Colonic mucosa (tissue), 4 donors: ENCODE measurements at regions not wholly inside any gene's neighbourhood (a gene's known extent, or its start where the extent isn't known, plus 50 kb on each side); places are given as distances from the start of the nearest gene placed in this dataset.
A peak's percentile ranks its signal among the peaks of the same experiment; 100 is the strongest.

Experiments used
- DNase-seq: peaks from one replicate; pipeline ENCODE4 v3.0.0-alpha.2; 2020
- H3K27ac ChIP-seq: fragments of 200-600 bp; one replicate; pipeline ENCODE4 v1.8.0; 2021
- H3K27me3 ChIP-seq: fragments of 200-600 bp; one replicate; pipeline ENCODE4 v1.8.0; 2021
- H3K36me3 ChIP-seq: fragments of 200-600 bp; one replicate; pipeline ENCODE4 v1.8.0; 2021
- H3K4me1 ChIP-seq: fragments of 200-600 bp; one replicate; pipeline ENCODE4 v1.8.0; 2021; ENCODE audit warnings: mild to moderate bottlenecking
- H3K4me3 ChIP-seq: fragments of 200-600 bp; one replicate; pipeline ENCODE4 v1.8.0; 2021
- H3K9ac ChIP-seq, 2 donors: one replicate each; pipeline ENCODE4 v1.7.0; 2013; ENCODE audit warnings: control low read depth in 2 of 2, low read depth in 2 of 2, low read length in 2 of 2
- H3K9me3 ChIP-seq: fragments of 200-600 bp; one replicate; pipeline ENCODE4 v1.8.0; 2021
- CTCF ChIP-seq: fragments of 200-600 bp; IDR thresholded peaks from one replicate; pipeline ENCODE4 v1.8.0; 2022; ENCODE audit warnings: antibody characterized with exemption, mild to moderate bottlenecking
- intact Hi-C: fragments of 100-400 bp; cut with DNase I; formaldehyde crosslinking; loops from one replicate; pipeline ENCODE4 v1.14.1; 2022
- donor health status: healthy.
- donor health status: DM: no; HTN: no; CAD: no.
- donor health status: DM: no; HTN: no; CAD: no.

GRCh38 chr3:113104357-113105092 is 106.8 kb upstream of the BOC start:
- no peak for TF ChIP-seq CTCF
- H3K36me3 ChIP-seq: no peaks in the 10 kb centered on the region
- no peaks in the 10 kb centered on the region for H3K9me3 ChIP-seq
- H3K4me3 ChIP-seq: no peak overlapping the region
- DNase-seq: no peak
- no peaks in the 10 kb centered on the region for H3K27me3 ChIP-seq
- H3K4me1 ChIP-seq: no peaks in the 10 kb centered on the region
- intact Hi-C loops: no loop called here
- no peak overlapping the region for H3K9ac ChIP-seq
- no peak overlapping the region for H3K27ac ChIP-seq

GRCh38 chr3:113105093-113105449 is 106.3 kb upstream of the BOC start:
- DNase-seq: no peak
- no peak for TF ChIP-seq CTCF
- Histone ChIP-seq H3K9ac (no peak overlapping the region), H3K27ac (no peak overlapping the region), H3K4me3 (no peak overlapping the region), H3K9me3 (no peaks in the 10 kb centered on the region), H3K36me3 (no peaks in the 10 kb centered on the region), H3K4me1 (no peaks in the 10 kb centered on the region), H3K27me3 (no peaks in the 10 kb centered on the region)
- intact Hi-C loops: no loop called here

- no peaks in the 10 kb centered on the region for H3K36me3 ChIP-seq
- H3K27ac ChIP-seq: no peak overlapping the region
- intact Hi-C loops: no loop called here
- no peak for DNase-seq
- H3K4me3 ChIP-seq: no peak overlapping the region
- no peaks in the 10 kb centered on the region for H3K4me1 ChIP-seq
- H3K9ac ChIP-seq: no peak overlapping the region
- TF ChIP-seq CTCF: no peak
- H3K27me3 ChIP-seq: no peaks in the 10 kb centered on the region
- no peaks in the 10 kb centered on the region for H3K9me3 ChIP-seq
Measured at GRCh38 chr3:113105966-113106660, 105.2 kb upstream of the BOC start.

- Histone ChIP-seq H3K9me3 (no peaks in the 10 kb centered on the region), H3K9ac (no peak overlapping the region), H3K4me3 (no peak overlapping the region), H3K27me3 (no peaks in the 10 kb centered on the region), H3K4me1 (no peaks in the 10 kb centered on the region), H3K36me3 (no peaks in the 10 kb centered on the region), H3K27ac (no peak overlapping the region)
- TF ChIP-seq CTCF: no peak
- DNase-seq: peak; percentile 64
- intact Hi-C loops: no loop called here
Measured at GRCh38 chr3:113110267-113110666, 101.1 kb upstream of the BOC start.

- H3K27me3 ChIP-seq: no peaks in the 10 kb centered on the region
Measured at GRCh38 chr3:113111011-113111707, 100.2 kb upstream of the BOC start.

More at GRCh38 chr3:113111011-113111707, 100.2 kb upstream of the BOC start:
- Histone ChIP-seq H3K4me3 (no peak overlapping the region), H3K36me3 (no peaks in the 10 kb centered on the region), H3K9ac (no peak overlapping the region), H3K27ac (no peak overlapping the region), H3K9me3 (no peaks in the 10 kb centered on the region), H3K4me1 (no peaks in the 10 kb centered on the region)
- no peak for TF ChIP-seq CTCF
- DNase-seq: no peak
- intact Hi-C loops: no loop called here
